ENCODE measurements at regions not wholly inside any gene's neighbourhood (a gene's known extent, or its start where the extent isn't known, plus 50 kb on each side); places are given as distances from the start of the nearest gene placed in this dataset.

DNA sequence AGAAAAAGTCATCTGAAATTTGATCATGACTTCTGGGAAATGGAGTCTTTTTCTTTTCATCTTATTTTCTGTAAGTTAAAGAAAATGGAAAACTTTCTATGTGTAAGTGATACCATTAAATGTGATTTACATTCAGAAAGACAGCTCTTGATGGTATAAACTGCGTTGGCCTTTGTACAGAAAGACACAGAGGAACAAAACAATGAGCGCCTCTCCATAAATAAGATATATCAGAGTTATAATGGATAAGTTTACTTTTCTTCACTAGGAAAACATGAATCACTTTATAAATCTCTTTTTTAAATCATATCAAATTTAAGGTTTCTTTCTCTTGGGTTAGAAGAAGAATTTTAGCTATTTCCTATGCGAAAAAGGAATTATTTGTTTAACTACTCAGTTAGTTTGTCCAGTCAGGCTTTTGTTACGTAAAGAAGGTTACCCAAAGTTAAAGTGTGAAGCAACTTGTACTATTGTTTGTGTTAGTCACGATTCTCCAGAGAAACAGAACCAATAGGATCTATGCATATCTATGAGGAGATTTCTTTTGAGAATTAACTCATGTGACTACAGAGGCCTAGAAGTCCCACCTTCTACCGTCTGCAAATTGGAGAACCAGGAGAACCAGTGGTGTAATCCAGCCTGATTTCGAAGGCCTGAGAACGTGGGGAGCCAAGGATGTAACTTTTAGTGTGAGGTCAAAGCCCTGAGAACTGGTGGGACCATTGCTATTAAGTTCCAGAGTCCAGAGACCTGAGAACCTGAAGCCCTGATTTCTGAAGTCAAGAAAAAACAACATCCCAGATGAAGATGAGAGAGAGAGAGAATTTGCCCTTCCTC, 295.4 kb upstream of the KCNJ16 start (continued):
- TF ChIP-seq, protein P1, sequence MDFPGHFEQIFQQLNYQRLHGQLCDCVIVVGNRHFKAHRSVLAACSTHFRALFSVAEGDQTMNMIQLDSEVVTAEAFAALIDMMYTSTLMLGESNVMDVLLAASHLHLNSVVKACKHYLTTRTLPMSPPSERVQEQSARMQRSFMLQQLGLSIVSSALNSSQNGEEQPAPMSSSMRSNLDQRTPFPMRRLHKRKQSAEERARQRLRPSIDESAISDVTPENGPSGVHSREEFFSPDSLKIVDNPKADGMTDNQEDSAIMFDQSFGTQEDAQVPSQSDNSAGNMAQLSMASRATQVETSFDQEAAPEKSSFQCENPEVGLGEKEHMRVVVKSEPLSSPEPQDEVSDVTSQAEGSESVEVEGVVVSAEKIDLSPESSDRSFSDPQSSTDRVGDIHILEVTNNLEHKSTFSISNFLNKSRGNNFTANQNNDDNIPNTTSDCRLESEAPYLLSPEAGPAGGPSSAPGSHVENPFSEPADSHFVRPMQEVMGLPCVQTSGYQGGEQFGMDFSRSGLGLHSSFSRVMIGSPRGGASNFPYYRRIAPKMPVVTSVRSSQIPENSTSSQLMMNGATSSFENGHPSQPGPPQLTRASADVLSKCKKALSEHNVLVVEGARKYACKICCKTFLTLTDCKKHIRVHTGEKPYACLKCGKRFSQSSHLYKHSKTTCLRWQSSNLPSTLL (IDR thresholded peaks at IDR 0.05), result no peak
- TF ChIP-seq ZNF347 (CRISPR knock-in tag; IDR thresholded peaks at IDR 0.05; ENCODE audit: low read depth) (no peak), ZNF197 (CRISPR knock-in tag; IDR thresholded peaks at IDR 0.05; ENCODE audit: low read depth) (no peak)
- TF ChIP-seq, protein P2, sequence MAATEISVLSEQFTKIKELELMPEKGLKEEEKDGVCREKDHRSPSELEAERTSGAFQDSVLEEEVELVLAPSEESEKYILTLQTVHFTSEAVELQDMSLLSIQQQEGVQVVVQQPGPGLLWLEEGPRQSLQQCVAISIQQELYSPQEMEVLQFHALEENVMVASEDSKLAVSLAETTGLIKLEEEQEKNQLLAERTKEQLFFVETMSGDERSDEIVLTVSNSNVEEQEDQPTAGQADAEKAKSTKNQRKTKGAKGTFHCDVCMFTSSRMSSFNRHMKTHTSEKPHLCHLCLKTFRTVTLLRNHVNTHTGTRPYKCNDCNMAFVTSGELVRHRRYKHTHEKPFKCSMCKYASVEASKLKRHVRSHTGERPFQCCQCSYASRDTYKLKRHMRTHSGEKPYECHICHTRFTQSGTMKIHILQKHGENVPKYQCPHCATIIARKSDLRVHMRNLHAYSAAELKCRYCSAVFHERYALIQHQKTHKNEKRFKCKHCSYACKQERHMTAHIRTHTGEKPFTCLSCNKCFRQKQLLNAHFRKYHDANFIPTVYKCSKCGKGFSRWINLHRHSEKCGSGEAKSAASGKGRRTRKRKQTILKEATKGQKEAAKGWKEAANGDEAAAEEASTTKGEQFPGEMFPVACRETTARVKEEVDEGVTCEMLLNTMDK (IDR thresholded peaks at IDR 0.05; ENCODE audit: borderline replicate concordance, insufficient read depth, low read depth, low read length, poor library complexity, severe bottlenecking), result no peak

DNA sequence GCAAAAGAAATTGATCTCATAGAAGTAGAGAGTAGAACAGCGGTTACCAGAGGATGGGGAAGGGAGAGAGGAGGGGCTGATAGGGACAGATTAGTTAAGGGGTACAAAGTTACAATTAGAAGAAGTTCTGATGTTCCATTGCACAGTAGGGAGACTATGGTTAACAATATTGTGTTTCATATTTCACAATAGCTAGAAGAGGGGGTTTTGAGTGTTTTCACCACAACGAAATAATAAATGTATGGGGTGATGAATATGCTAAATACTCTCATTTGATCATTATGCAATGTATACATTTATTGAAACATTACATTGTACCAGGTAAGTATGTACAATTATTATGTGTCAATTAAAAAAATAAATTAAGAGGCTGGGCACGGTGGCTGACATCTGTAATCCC, 291.2 kb upstream of the KCNJ16 start:
- intact Hi-C loops (cut with micrococcal nuclease), result no loop called here
- POLR2A ChIA-PET, result no interaction called here

More for the DNA sequence above, 291.2 kb upstream of the KCNJ16 start:
- ATAC-seq (no peak), DNase-seq (ENCODE audit: extremely low read depth in 1 of 4, low spot score in 3 of 4) (no peak), FAIRE-seq (no peak)
- no peak overlapping the region for H2AFZ ChIP-seq (ENCODE audit: low read depth, low read length)
- TF ChIP-seq, protein P3, sequence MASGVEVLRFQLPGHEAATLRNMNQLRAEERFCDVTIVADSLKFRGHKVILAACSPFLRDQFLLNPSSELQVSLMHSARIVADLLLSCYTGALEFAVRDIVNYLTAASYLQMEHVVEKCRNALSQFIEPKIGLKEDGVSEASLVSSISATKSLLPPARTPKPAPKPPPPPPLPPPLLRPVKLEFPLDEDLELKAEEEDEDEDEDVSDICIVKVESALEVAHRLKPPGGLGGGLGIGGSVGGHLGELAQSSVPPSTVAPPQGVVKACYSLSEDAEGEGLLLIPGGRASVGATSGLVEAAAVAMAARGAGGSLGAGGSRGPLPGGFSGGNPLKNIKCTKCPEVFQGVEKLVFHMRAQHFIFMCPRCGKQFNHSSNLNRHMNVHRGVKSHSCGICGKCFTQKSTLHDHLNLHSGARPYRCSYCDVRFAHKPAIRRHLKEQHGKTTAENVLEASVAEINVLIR (CRISPR knock-in tag; IDR thresholded peaks at IDR 0.05), result no peak
- no peak for TF ChIP-seq NEUROD1 (IDR thresholded peaks at IDR 0.05; ENCODE audit: borderline replicate concordance, low read depth, low read length, partially characterized antibody)
- no peaks in the 10 kb centered on the region for H4K20me1 ChIP-seq (replicated peaks; ENCODE audit: control insufficient read depth, insufficient read depth, low read length)
- no peak overlapping the region for H3K4me3 ChIP-seq
- no peak overlapping the region for H3K27ac ChIP-seq (ENCODE audit: extremely low read depth, low read depth, low read length)
- no peak overlapping the region for H3K4me2 ChIP-seq (ENCODE audit: insufficient read depth, low read length)
- H3K4me1 ChIP-seq (replicated peaks in 1 of 2; ENCODE audit: control insufficient read depth in 2 of 2, insufficient read depth in 2 of 2, low read length in 2 of 2), result no peaks in the 10 kb centered on the region
- in situ Hi-C loops (cut with MboI), result no loop called here
- BruUV-seq (replicated peaks), result no TSS peak
- no peaks in the 10 kb centered on the region for H3K9me3 ChIP-seq (replicated peaks; ENCODE audit: control insufficient read depth, insufficient read depth, low read depth, low read length)
- CTCF ChIA-PET (ENCODE audit: low intra/inter-chr PET ratio), result no interaction called here
- 0% methylated on average over 3 of the region's 3 CpGs for WGBS (ENCODE audit: insufficient coverage, low coverage, missing lambda C conversion rate)
- no peaks in the 10 kb centered on the region for H3K36me3 ChIP-seq (ENCODE audit: control insufficient read depth, insufficient read depth, low read length)
- H3K9ac ChIP-seq (ENCODE audit: insufficient read depth in 1 of 2, low read depth in 2 of 2, low read length in 2 of 2), result no peak overlapping the region
- no peaks in the 10 kb centered on the region for H3K9me1 ChIP-seq (ENCODE audit: control insufficient read depth, insufficient read depth, low read length)
- H3K79me2 ChIP-seq (ENCODE audit: control insufficient read depth, insufficient read depth, low read length), result no peaks in the 10 kb centered on the region
- H3K27me3 ChIP-seq (ENCODE audit: control insufficient read depth in 2 of 2, insufficient read depth in 2 of 2, low read length in 2 of 2), result no peaks in the 10 kb centered on the region

Measured in K562 (cell line).